DOHH2 (cell line): ENCODE measurements at regions not wholly inside any gene's neighbourhood (a gene's known extent, or its start where the extent isn't known, plus 50 kb on each side); places are given as distances from the start of the nearest gene placed in this dataset.
"Not testable (repeated sequence)": the region's sequence is repeated elsewhere in the genome, so short reads cannot be mapped to it uniquely, and the experiment has no call there.

Experiments used
- H3F3A ChIP-seq: fragments of 200-600 bp; sonication (generic), shearing (Covaris generic); 2 replicates; pipeline ENCODE4 v1.6.0; 2016; ENCODE audit warnings: antibody characterized with exemption, mild to moderate bottlenecking; ENCODE audit not compliant: control insufficient read depth, insufficient read depth
- H3K27ac ChIP-seq: fragments of 200-600 bp; sonication (generic); 2 replicates; pipeline ENCODE4 v1.5.1; 2014; ENCODE audit warnings: low read depth, mild to moderate bottlenecking, low read length, moderate library complexity
- H3K27me3 ChIP-seq: fragments of 200-600 bp; sonication (generic); 2 replicates; pipeline ENCODE4 v1.6.1; 2014; ENCODE audit warnings: mild to moderate bottlenecking, low read length, mixed read lengths; ENCODE audit not compliant: control insufficient read depth
- H3K36me3 ChIP-seq: fragments of 200-600 bp; sonication (generic); 2 replicates; pipeline ENCODE4 v1.6.1; 2014; ENCODE audit warnings: mild to moderate bottlenecking, low read length, moderate library complexity, mixed read lengths; ENCODE audit not compliant: control insufficient read depth
- H3K4me1 ChIP-seq: fragments of 200-600 bp; sonication (generic); 2 replicates; pipeline ENCODE4 v1.6.1; 2014; ENCODE audit warnings: mild to moderate bottlenecking, low read length, mixed read lengths; ENCODE audit not compliant: control insufficient read depth
- H3K4me2 ChIP-seq: fragments of 200-600 bp; sonication (generic); 2 replicates; pipeline ENCODE4 v1.6.0; 2014; ENCODE audit warnings: mild to moderate bottlenecking, low read length, moderate library complexity
- H3K4me3 ChIP-seq: fragments of 200-600 bp; sonication (generic); 2 replicates; pipeline ENCODE4 v1.5.1; 2014; ENCODE audit warnings: mild to moderate bottlenecking, low read length, mixed read lengths
- H3K79me2 ChIP-seq: fragments of 200-600 bp; sonication (generic); 2 replicates; pipeline ENCODE4 v1.6.1; 2014; ENCODE audit warnings: mild to moderate bottlenecking, low read length, mixed read lengths; ENCODE audit not compliant: control insufficient read depth
- H3K9me2 ChIP-seq: fragments of 200-600 bp; sonication (generic); replicated peaks from 2 replicates; pipeline ENCODE4 v1.6.1; 2014; ENCODE audit warnings: mild to moderate bottlenecking, low read length, mixed read lengths; ENCODE audit not compliant: control insufficient read depth
- H3K9me3 ChIP-seq: fragments of 200-600 bp; sonication (generic); 2 replicates; pipeline ENCODE4 v1.6.1; 2014; ENCODE audit warnings: antibody characterized with exemption, low read length, mixed read lengths; ENCODE audit not compliant: control insufficient read depth, insufficient read depth
- H4K20me1 ChIP-seq: fragments of 200-600 bp; sonication (generic); 2 replicates; pipeline ENCODE4 v1.6.0; 2014; ENCODE audit warnings: low read depth, mild to moderate bottlenecking, antibody characterized with exemption, low read length, moderate library complexity; ENCODE audit not compliant: control insufficient read depth, insufficient read depth
- CTCF ChIP-seq: fragments of 200-600 bp; sonication (generic); IDR thresholded peaks from one replicate; pipeline ENCODE4 v1.5.1; 2014; ENCODE audit warnings: antibody characterized with exemption, mild to moderate bottlenecking, low read depth, low read length; ENCODE audit not compliant: poor library complexity, severe bottlenecking
- EZH2phosphoT487 ChIP-seq: fragments of 200-600 bp; sonication (generic); IDR thresholded peaks from 2 replicates; pipeline ENCODE4 v1.6.1; 2017; ENCODE audit warnings: borderline replicate concordance, mild to moderate bottlenecking, antibody characterized with exemption, low read length, moderate library complexity, mixed read lengths

GRCh38 chr14:56004323-56004722 is 113.9 kb upstream of the PELI2 start:
- Histone ChIP-seq H3K79me2 (no peaks in the 10 kb centered on the region), H4K20me1 (no peaks in the 10 kb centered on the region), H3K9me3 (no peaks in the 10 kb centered on the region), H3K4me1 (peaks cover 6% of the 10 kb centered on the region), H3K4me2 (peak overlapping the region; percentile 27; the same call in 1 of the 2 replicates), H3K27me3 (no peaks in the 10 kb centered on the region; the same call in 1 of the 2 replicates), H3F3A (no peaks in the 10 kb centered on the region), H3K36me3 (no peaks in the 10 kb centered on the region), H3K9me2 (no peaks in the 10 kb centered on the region), H3K27ac (no peak overlapping the region), H3K4me3 (no peak overlapping the region)
- no peak for TF ChIP-seq EZH2phosphoT487
- TF ChIP-seq CTCF, result no peak

- Histone ChIP-seq H3F3A (no peaks in the 10 kb centered on the region), H3K79me2 (no peaks in the 10 kb centered on the region), H3K36me3 (no peaks in the 10 kb centered on the region), H3K9me2 (no peaks in the 10 kb centered on the region), H3K27ac (no peak overlapping the region), H3K9me3 (no peaks in the 10 kb centered on the region), H3K27me3 (no peaks in the 10 kb centered on the region; the same call in 1 of the 2 replicates), H4K20me1 (no peaks in the 10 kb centered on the region), H3K4me3 (no peak overlapping the region), H3K4me1 (peaks cover 6% of the 10 kb centered on the region), H3K4me2 (peak overlapping the region; percentile 27)
- no peak for TF ChIP-seq EZH2phosphoT487
- TF ChIP-seq CTCF, result no peak
Observed at GRCh38 chr14:56004786-56005185, 113.4 kb upstream of the PELI2 start.

- Histone ChIP-seq H3K4me1 (peaks cover 6% of the 10 kb centered on the region), H3K9me2 (no peaks in the 10 kb centered on the region), H3K27ac (no peak overlapping the region), H3K9me3 (no peaks in the 10 kb centered on the region), H3K36me3 (no peaks in the 10 kb centered on the region), H3K79me2 (no peaks in the 10 kb centered on the region), H4K20me1 (no peaks in the 10 kb centered on the region), H3F3A (no peaks in the 10 kb centered on the region), H3K27me3 (no peaks in the 10 kb centered on the region; the same call in 1 of the 2 replicates), H3K4me2 (peak overlapping the region; percentile 27), H3K4me3 (no peak overlapping the region)
- no peak for TF ChIP-seq CTCF
- TF ChIP-seq EZH2phosphoT487, result no peak
Observed at GRCh38 chr14:56005191-56006053, 112.8 kb upstream of the PELI2 start.

- H3K79me2 ChIP-seq, H3K36me3 ChIP-seq, H3K9me2 ChIP-seq, H3K27ac ChIP-seq, H3K4me3 ChIP-seq, H3K27me3 ChIP-seq, H3K4me2 ChIP-seq, H3K4me1 ChIP-seq, H4K20me1 ChIP-seq, H3F3A ChIP-seq, H3K9me3 ChIP-seq: not testable (repeated sequence)
Observed at GRCh38 chr14:56007491-56007890, 110.7 kb upstream of the PELI2 start.
